ENCODE measurements at regions not wholly inside any gene's neighbourhood (a gene's known extent, or its start where the extent isn't known, plus 50 kb on each side); places are given as distances from the start of the nearest gene placed in this dataset.

- H3K9me2 ChIP-seq (ENCODE audit: insufficient read depth, low read length) = no peaks in the 10 kb centered on the region
- intact Hi-C loops (cut with micrococcal nuclease; ENCODE audit: unreplicated experiment) = no loop called here
- H3K4me1 ChIP-seq (ENCODE audit: insufficient read depth, low read length, poor library complexity, severe bottlenecking) = no peaks in the 10 kb centered on the region
- no peaks in the 10 kb centered on the region for H4K20me1 ChIP-seq (ENCODE audit: insufficient read depth, low read length)
- H3K79me2 ChIP-seq (ENCODE audit: insufficient read depth, low read depth, low read length) = no peaks in the 10 kb centered on the region
- H2AFZ ChIP-seq (ENCODE audit: low read length) = no peak overlapping the region
- TF ChIP-seq CTCF (conservative IDR thresholded peaks at IDR 0.05; ENCODE audit: low read length) (no peak), EZH2phosphoT487 (IDR thresholded peaks at IDR 0.05; ENCODE audit: borderline replicate concordance, low read depth, low read length) (no peak)
- H3K36me3 ChIP-seq (ENCODE audit: insufficient read depth, low read length) = no peaks in the 10 kb centered on the region
- no peak overlapping the region for H3K27ac ChIP-seq (ENCODE audit: low read depth, low read length, poor library complexity, severe bottlenecking)
- H3K9me3 ChIP-seq (ENCODE audit: low read length) = no peaks in the 10 kb centered on the region
- CTCF ChIA-PET (ENCODE audit: unreplicated experiment) = no interaction called here
- no TSS peak for BruUV-seq (replicated peaks)
- no peak for DNase-seq (ENCODE audit: low spot score)
- POLR2A ChIA-PET = interaction anchor here (0.6 kb wide), 1 partner anchor 177 kb away, joined by 3 read pairs; no protein-coding TSS in a partner anchor
- no peak overlapping the region for H3K4me2 ChIP-seq (ENCODE audit: low read length)
- H3K4me3 ChIP-seq (ENCODE audit: low read depth, low read length, poor library complexity, severe bottlenecking) = no peak overlapping the region
These were observed 632.9 kb upstream of the CELF4 start for GRCh38 chr18:38198526-38198925.

GRCh38 chr18:38186491-38186890 lies 620.9 kb upstream of the CELF4 start:
- Histone ChIP-seq H3K4me2 (ENCODE audit: low read length) (no peak overlapping the region), H3K36me3 (ENCODE audit: insufficient read depth, low read length) (no peaks in the 10 kb centered on the region), H3K4me3 (ENCODE audit: low read depth, low read length, poor library complexity, severe bottlenecking) (no peak overlapping the region), H3K4me1 (ENCODE audit: insufficient read depth, low read length, poor library complexity, severe bottlenecking) (no peaks in the 10 kb centered on the region), H3K9me2 (ENCODE audit: insufficient read depth, low read length) (no peaks in the 10 kb centered on the region), H2AFZ (ENCODE audit: low read length) (no peak overlapping the region), H4K20me1 (ENCODE audit: insufficient read depth, low read length) (no peaks in the 10 kb centered on the region), H3K27ac (ENCODE audit: low read depth, low read length, poor library complexity, severe bottlenecking) (no peak overlapping the region), H3K9me3 (ENCODE audit: low read length) (no peaks in the 10 kb centered on the region), H3K79me2 (ENCODE audit: insufficient read depth, low read depth, low read length) (no peaks in the 10 kb centered on the region)
- intact Hi-C loops (cut with micrococcal nuclease; ENCODE audit: unreplicated experiment) = no loop called here
- no peak for DNase-seq (ENCODE audit: low spot score)
- TF ChIP-seq CTCF (conservative IDR thresholded peaks at IDR 0.05; ENCODE audit: low read length) = no peak
- no peak for TF ChIP-seq EZH2phosphoT487 (IDR thresholded peaks at IDR 0.05; ENCODE audit: borderline replicate concordance, low read depth, low read length)
- no TSS peak for BruUV-seq (replicated peaks)
- POLR2A ChIA-PET = no interaction called here
- CTCF ChIA-PET (ENCODE audit: unreplicated experiment) = no interaction called here

GRCh38 chr18:38174594-38174993 lies 609.0 kb upstream of the CELF4 start:
- TF ChIP-seq CTCF (conservative IDR thresholded peaks at IDR 0.05; ENCODE audit: low read length) (no peak), EZH2phosphoT487 (IDR thresholded peaks at IDR 0.05; ENCODE audit: borderline replicate concordance, low read depth, low read length) (no peak)
- BruUV-seq (replicated peaks) = no TSS peak

More at GRCh38 chr18:38174594-38174993, 609.0 kb upstream of the CELF4 start:
- intact Hi-C loops (cut with micrococcal nuclease; ENCODE audit: unreplicated experiment) = no loop called here
- no peaks in the 10 kb centered on the region for H3K9me2 ChIP-seq (ENCODE audit: insufficient read depth, low read length)
- no peaks in the 10 kb centered on the region for H3K36me3 ChIP-seq (ENCODE audit: insufficient read depth, low read length)
- no peak overlapping the region for H3K27ac ChIP-seq (ENCODE audit: low read depth, low read length, poor library complexity, severe bottlenecking)
- CTCF ChIA-PET (ENCODE audit: unreplicated experiment) = no interaction called here
- H4K20me1 ChIP-seq (ENCODE audit: insufficient read depth, low read length) = no peaks in the 10 kb centered on the region
- H2AFZ ChIP-seq (ENCODE audit: low read length) = no peak overlapping the region
- H3K4me2 ChIP-seq (ENCODE audit: low read length) = no peak overlapping the region
- DNase-seq (ENCODE audit: low spot score) = no peak
- no peak overlapping the region for H3K4me3 ChIP-seq (ENCODE audit: low read depth, low read length, poor library complexity, severe bottlenecking)
- no peaks in the 10 kb centered on the region for H3K79me2 ChIP-seq (ENCODE audit: insufficient read depth, low read depth, low read length)
- POLR2A ChIA-PET = no interaction called here
- H3K9me3 ChIP-seq (ENCODE audit: low read length) = no peaks in the 10 kb centered on the region
- H3K4me1 ChIP-seq (ENCODE audit: insufficient read depth, low read length, poor library complexity, severe bottlenecking) = no peaks in the 10 kb centered on the region
